IPS DF 6.9 (cell line): ENCODE measurements at regions not wholly inside any gene's neighbourhood (a gene's known extent, or its start where the extent isn't known, plus 50 kb on each side); places are given as distances from the start of the nearest gene placed in this dataset.

Source experiments
- DNase-seq: peaks from one replicate; pipeline ENCODE4 v3.0.0-alpha.2; 2013; ENCODE audit warnings: low read depth, low spot score
- H3K27ac ChIP-seq: one replicate; pipeline ENCODE4 v1.5.1; 2013; ENCODE audit warnings: low read length, control low read depth
- H3K27me3 ChIP-seq: 2 replicates; pipeline ENCODE4 v1.6.1; 2013; ENCODE audit warnings: mild to moderate bottlenecking, low read length; ENCODE audit not compliant: control insufficient read depth, insufficient read depth
- H3K36me3 ChIP-seq: 2 replicates; pipeline ENCODE4 v1.6.1; 2013; ENCODE audit warnings: low read length; ENCODE audit not compliant: control insufficient read depth, insufficient read depth
- H3K4me1 ChIP-seq: 2 replicates; pipeline ENCODE4 v1.6.1; 2013; ENCODE audit warnings: low read length; ENCODE audit not compliant: control insufficient read depth, insufficient read depth
- H3K4me3 ChIP-seq: 2 replicates; pipeline ENCODE4 v1.5.1; 2013; ENCODE audit warnings: mild to moderate bottlenecking, low read length
- H3K9me3 ChIP-seq: 2 replicates; pipeline ENCODE4 v1.6.1; 2013; ENCODE audit warnings: low read length, inconsistent platforms; ENCODE audit not compliant: control insufficient read depth, insufficient read depth
- WGBS: extraction: QIAGEN DNeasy Blood & Tissue Kit; methylation state at CpG from one replicate; pipeline ENCODE4 v1.1.7; 2013; ENCODE audit warnings: mixed read lengths, missing lambda C conversion rate; ENCODE audit not compliant: insufficient read length, insufficient coverage; 5-methylcytosine and 5-hydroxymethylcytosine counted together

DNA sequence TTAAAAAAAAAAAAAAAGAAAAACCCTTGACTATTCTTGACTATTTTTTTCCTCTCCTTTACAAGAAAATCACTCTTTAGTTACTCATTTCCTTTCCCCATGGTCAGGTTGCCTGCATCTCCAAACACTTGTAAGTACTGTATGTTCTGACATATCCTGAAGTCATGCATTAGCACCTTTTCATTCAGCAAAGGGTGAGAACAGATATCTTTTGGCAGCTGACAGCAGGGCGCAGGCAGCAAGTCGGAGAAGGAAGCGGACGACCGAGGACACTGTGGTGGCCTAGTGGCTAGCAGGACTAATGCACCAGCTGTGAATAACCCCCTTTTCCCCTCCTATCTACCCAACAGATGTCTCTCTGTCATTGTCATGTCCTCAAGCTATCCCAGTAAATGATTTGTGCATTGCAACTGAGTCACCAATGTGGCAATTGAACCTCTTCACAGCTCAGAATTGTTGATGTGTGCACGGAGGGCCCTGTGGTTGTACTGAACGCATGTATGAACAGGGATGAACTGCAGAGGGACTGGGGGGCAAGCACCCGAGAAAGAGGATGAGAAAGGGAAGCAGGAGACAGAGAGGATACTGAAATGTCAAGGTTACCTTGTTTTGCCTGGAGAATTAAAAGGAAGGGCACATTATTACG lies 996.0 kb upstream of the ARRDC3 start:
- DNase-seq = no peak
- peaks cover 3% of the 10 kb centered on the region; the same call in 1 of the 2 replicates for H3K36me3 ChIP-seq
- H3K4me3 ChIP-seq = no peak overlapping the region

DNA sequence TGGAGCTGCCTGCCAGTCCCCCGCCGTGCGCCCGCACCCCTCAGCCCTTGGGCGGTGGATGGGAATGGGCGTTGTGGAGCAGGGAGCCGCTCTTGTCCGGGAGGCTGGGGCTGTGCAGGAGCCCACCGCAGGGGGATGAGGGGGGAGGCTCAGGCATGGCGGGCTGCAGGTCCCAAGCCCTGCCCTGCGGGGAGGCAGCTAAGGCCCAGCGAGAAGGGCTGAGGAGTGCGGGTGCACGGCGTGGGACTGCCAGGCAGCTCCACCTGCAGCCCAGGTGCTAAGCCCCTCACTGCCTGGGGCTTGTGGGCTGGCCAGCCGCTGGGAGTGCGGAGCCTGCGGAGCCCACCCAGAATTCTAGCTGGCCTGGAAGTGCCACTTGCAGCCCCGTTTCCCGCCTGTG lies 991.7 kb upstream of the ARRDC3 start:
- Histone ChIP-seq H3K27ac (no peak overlapping the region), H3K4me3 (no peak overlapping the region), H3K36me3 (peaks cover 3% of the 10 kb centered on the region; the same call in 1 of the 2 replicates), H3K4me1 (no peaks in the 10 kb centered on the region), H3K9me3 (no peaks in the 10 kb centered on the region), H3K27me3 (no peaks in the 10 kb centered on the region)
- WGBS = no CpG with 5 or more reads among the region's 20 CpGs
- no peak for DNase-seq

More for the DNA sequence above, 996.0 kb upstream of the ARRDC3 start:
- Histone ChIP-seq H3K4me1 (no peaks in the 10 kb centered on the region), H3K9me3 (no peaks in the 10 kb centered on the region), H3K27me3 (no peaks in the 10 kb centered on the region), H3K27ac (no peak overlapping the region)
- WGBS = no CpG with 5 or more reads among the region's 9 CpGs

DNA sequence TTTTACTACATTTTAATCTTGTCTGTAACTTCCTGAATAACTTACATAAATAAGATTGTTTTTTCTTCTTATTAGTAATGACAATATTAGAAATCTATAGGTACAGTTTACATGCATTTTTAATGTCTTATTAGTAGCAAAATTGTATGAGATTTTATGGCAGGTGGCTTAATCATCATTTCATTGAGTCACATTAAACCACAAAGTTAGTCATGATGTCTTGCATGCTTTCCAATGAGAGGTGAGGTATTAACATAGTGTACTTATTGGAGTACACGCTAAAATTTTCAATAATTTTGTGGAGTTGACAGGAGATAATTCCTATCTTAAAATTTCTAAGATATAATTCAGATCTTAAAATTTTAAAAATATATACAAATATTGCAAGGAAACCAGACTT lies 989.6 kb upstream of the ARRDC3 start:
- DNase-seq = no peak
- Histone ChIP-seq H3K4me3 (no peak overlapping the region), H3K4me1 (no peaks in the 10 kb centered on the region), H3K27ac (no peak overlapping the region), H3K36me3 (peaks cover 3% of the 10 kb centered on the region; the same call in 1 of the 2 replicates), H3K9me3 (no peaks in the 10 kb centered on the region), H3K27me3 (no peaks in the 10 kb centered on the region)
- no CpG with 5 or more reads among the region's 1 CpG for WGBS

- Histone ChIP-seq H3K36me3 (peaks cover 3% of the 10 kb centered on the region; the same call in 1 of the 2 replicates), H3K9me3 (no peaks in the 10 kb centered on the region), H3K4me3 (no peak overlapping the region), H3K27me3 (no peaks in the 10 kb centered on the region), H3K27ac (no peak overlapping the region), H3K4me1 (no peaks in the 10 kb centered on the region)
- DNase-seq = no peak
- WGBS = no CpG with 5 or more reads among the region's 2 CpGs
Measured at GRCh38 chr5:92371889-92372235, 988.7 kb upstream of the ARRDC3 start.

DNA sequence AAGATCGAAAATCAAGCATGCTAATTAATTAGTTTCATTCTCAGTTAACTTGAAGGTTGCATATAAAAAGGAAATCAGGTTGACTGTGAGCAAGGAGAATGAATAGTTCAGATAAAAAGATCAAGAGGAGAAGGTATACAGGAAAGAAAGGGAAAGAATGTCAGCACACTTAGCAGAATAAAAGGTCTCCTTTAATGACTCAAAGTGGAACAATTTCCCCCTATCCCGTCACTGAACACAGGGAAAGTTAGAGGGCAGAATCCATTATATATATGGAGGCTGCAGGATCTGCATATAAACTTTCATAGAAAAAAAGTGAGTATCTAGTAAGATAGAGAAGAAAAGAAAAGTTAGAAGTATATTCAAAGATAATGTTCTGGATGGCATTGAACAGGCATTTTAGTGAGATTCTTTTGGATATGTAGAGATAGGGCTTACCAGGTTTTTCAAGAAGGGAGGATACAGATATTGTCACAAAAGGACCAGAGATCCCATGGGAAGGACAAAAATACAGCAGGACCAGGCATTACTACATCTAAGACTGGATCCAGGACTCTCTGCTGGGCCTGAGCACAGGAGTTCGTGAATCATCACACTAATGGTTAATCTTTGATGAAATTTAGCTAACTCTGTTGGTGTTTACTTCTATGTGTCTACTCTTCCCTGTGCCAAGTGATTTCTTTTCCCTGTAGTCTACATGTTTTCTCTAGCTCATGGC lies 988.2 kb upstream of the ARRDC3 start:
- Histone ChIP-seq H3K9me3 (no peaks in the 10 kb centered on the region), H3K27ac (no peak overlapping the region), H3K4me1 (no peaks in the 10 kb centered on the region), H3K36me3 (peaks cover 3% of the 10 kb centered on the region; the same call in 1 of the 2 replicates), H3K4me3 (no peak overlapping the region), H3K27me3 (no peaks in the 10 kb centered on the region)
- no peak for DNase-seq
- WGBS = no CpG with 5 or more reads among the region's 3 CpGs

- H3K27ac ChIP-seq = no peak overlapping the region
- DNase-seq = no peak
- no peaks in the 10 kb centered on the region for H3K4me1 ChIP-seq
- H3K27me3 ChIP-seq = no peaks in the 10 kb centered on the region
- no CpG with 5 or more reads among the region's 3 CpGs for WGBS
- H3K9me3 ChIP-seq = no peaks in the 10 kb centered on the region
- peaks cover 1% of the 10 kb centered on the region; the same call in 1 of the 2 replicates for H3K36me3 ChIP-seq
- no peak overlapping the region for H3K4me3 ChIP-seq
Measured at GRCh38 chr5:92370032-92370431, 986.9 kb upstream of the ARRDC3 start.

DNA sequence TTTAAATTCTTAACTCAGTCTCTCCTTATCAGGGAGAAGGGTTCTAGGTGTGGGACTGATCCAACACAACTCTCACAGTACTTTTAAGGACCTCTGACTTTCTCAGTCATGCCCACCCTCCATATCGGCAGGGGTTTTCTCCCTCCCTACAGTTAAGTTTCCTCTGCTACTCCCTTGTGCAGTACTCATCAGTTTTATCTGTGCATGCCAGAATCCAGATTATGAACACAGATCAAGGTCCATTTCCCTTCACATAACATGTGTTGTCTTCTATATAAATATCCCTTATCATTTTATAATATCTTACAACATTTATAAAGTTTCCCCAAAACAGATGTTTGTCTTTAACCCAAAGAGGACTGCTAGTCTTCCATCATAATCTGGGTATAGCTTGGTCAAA lies 986.5 kb upstream of the ARRDC3 start:
- Histone ChIP-seq H3K36me3 (no peaks in the 10 kb centered on the region), H3K27ac (no peak overlapping the region), H3K27me3 (no peaks in the 10 kb centered on the region), H3K4me3 (no peak overlapping the region), H3K9me3 (no peaks in the 10 kb centered on the region), H3K4me1 (no peaks in the 10 kb centered on the region)
- no peak for DNase-seq
- WGBS = no CpG with 5 or more reads among the region's 1 CpG

GRCh38 chr5:92364986-92365550 lies 982.0 kb upstream of the ARRDC3 start:
- H3K27ac ChIP-seq = no peak overlapping the region
- no peak for DNase-seq
- no peaks in the 10 kb centered on the region for H3K9me3 ChIP-seq
- H3K4me1 ChIP-seq = no peaks in the 10 kb centered on the region
- H3K27me3 ChIP-seq = no peaks in the 10 kb centered on the region
- H3K36me3 ChIP-seq = no peaks in the 10 kb centered on the region
- WGBS = no CpG with 5 or more reads among the region's 3 CpGs
- H3K4me3 ChIP-seq = no peak overlapping the region

DNA sequence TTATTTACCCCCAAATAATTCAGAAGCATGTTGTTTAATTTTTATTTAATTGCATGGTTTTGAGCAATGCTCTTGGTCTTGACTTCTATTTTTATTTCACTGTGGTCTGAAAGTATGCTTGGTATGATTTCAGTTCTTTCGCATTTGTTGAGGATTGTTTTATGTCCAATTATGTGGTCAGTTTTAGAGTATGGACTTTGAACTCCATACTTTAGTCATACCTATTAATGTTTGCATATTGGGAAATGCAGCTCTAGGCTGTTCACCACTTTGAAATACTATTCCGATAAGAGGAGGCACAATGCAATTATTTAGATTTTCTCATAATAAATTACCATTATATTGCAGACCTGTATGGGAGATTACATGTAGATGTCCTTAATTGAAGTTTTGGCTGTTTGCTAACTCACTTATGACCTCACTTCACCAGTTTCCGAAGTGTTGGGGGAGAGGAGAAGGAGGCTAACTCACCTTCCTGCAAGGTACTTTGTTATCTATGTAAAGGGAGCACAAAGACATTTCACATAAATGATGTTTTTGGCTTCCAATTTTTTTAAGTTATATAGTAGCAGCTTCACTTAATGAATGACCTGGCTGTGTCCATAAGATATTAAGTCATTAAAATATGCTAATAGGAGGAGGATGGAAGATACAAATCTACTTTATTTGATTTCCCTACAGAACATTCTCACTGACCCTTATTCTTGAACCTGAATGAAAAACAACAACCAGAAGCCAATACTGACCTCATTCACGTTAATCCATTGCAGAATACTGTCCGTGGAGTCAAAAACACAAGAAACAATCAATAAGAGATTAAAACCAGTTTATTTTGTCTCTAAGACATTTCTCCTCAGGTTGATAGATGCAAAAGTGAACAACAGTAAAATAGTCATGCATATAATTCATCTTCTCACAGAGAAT lies 970.3 kb upstream of the ARRDC3 start:
- no peak overlapping the region for H3K27ac ChIP-seq
- no peak overlapping the region for H3K4me3 ChIP-seq
- no CpG with 5 or more reads among the region's 5 CpGs for WGBS
- H3K27me3 ChIP-seq = no peaks in the 10 kb centered on the region
- no peak for DNase-seq
- no peaks in the 10 kb centered on the region for H3K4me1 ChIP-seq
- H3K9me3 ChIP-seq = no peaks in the 10 kb centered on the region
- H3K36me3 ChIP-seq = no peaks in the 10 kb centered on the region

- DNase-seq = no peak
- no CpG with 5 or more reads among the region's 2 CpGs for WGBS
- Histone ChIP-seq H3K9me3 (no peaks in the 10 kb centered on the region), H3K27me3 (no peaks in the 10 kb centered on the region), H3K4me3 (no peak overlapping the region), H3K27ac (no peak overlapping the region), H3K36me3 (no peaks in the 10 kb centered on the region), H3K4me1 (no peaks in the 10 kb centered on the region)
Measured at GRCh38 chr5:92337772-92338234, 954.7 kb upstream of the ARRDC3 start.
